GM18868 (cell line): ENCODE measurements at regions not wholly inside any gene's neighbourhood (a gene's known extent, or its start where the extent isn't known, plus 50 kb on each side); places are given as distances from the start of the nearest gene placed in this dataset.
A peak's percentile ranks its signal among the peaks of the same experiment; 100 is the strongest.

Source experiments
- ATAC-seq: cut with Tn5 transposase; IDR thresholded peaks from one replicate; pipeline ENCODE4 v1.9.1; 2021; ENCODE audit warnings: mild to moderate bottlenecking, moderate library complexity; ENCODE audit not compliant: unreplicated experiment

DNA sequence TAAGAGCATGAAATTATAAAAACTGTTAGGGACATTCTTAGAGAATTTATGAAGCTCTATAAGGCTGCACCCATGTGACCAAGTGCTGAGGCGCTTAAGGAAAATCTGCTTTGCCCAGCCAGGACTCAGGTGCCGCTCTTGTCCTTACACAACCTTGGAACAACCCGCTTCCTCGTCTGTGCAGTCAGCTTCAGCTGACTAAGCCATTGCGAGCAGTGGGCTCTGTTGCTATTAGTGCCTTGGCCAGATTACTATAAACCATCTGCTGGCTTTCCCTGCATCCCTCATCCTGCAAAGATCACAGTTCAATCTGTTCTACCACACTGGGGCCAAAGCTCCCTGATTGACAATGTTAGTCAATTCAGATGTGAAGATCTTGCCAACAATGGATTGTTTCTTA, 89.1 kb upstream of the E2F3 start:
- ATAC-seq, result no peak

DNA sequence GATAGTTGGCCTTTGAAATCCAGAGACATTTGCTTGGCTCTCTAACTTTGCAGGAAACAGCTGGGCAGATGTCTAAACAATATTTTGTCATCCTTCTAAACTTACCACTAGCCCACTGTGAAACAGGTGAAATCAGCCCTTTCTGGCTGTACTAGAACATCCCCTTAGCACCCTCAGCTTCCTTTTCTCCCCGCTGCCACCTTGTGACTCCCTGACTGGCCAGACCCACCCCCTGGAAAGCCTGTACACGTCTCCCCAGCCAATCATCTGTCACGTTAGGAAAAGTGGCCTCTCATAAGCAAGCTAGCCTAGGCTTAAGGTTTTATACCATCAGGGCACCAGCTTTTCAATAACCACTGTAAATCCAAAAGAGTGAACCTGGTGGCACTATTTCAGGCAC, 88.6 kb upstream of the E2F3 start:
- ATAC-seq, result no peak

DNA sequence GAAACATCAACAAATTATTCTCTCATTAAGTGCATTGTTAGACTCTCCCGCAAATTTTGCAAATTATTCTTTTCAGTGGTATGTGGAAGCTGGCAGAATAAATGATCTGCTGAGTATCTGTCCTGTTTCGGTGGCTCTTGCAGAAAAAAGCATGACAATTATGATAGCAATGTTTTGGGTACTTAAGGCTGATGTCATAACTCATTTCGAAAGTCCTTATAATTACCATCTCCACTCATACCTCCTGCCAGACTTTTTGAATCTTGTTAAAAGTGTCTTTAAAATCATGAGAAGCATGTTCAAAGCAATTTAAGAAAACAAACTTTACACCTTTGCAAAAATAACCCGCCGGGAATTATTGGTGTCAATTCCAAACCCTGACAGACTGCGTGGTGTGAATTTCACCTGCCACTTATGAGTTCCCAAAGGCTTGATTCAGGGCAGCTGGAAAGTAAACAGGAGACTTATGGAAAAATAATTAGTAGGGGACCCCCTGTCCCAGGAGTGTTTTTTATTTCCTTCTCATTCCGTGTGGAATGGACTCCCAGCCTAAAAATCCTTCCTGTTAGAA, 87.6 kb upstream of the E2F3 start:
- no peak for ATAC-seq

DNA sequence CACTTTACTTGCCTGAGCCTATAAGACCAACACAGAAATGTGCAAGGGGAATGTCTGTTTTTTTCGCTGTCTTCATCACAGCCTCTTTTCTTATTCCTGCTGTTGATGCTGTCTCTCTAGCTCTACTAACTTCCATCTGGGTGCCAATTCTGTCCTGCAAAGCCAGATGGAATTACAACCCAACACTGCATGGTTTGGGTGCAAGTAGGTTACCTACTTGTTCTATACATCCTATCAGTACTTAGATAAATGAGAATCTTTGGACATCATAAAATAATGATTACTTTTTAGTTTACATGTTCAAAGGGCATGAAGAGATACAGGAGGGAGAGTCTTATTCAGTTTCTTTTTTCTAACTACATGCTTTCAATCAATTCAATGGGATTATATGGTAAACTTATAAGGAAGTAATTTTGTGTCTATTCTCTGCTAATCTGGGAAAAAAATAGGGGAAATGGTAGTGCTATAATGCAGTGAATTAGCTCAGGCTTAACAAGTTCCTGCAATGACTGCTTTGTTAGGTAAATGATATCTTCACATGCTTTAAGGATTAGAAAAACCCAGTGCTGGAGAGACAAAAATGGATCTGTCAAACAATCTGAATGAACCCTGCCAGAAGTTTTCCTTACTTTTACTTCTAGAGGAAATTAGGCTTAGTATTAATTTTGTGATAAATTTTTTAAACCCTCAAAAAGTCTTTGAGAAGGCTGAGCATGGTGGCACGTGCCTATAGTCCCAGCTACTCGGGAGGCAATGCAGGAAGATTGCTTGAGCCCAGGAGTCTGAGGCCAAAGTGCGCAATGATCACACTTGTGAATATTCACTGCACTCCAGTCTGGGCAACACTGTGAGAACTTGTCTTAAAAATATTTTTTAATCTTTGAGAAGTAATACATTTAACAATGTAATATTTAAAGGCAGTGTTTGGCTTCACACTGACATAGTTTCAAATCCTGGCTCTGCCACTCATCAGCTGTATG, 86.5 kb upstream of the E2F3 start:
- ATAC-seq, result no peak

DNA sequence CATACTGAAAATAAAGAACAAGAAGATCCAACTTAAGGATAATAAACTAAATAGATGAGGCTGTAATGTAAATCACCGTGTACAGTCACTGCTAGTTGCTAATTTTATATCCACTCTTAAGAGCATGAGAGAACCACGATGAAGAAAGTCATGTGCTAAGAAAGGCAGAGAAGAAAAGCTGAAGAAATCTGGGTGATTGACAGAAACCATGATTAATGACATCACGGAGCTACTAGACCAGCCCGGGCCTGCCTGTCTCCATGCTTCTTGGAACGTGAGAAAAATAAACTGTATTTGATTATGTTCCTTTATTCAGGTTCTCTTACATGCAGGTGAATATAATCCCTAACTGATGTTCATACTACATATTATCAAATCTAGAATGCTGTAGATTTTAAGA, 84.2 kb upstream of the E2F3 start:
- ATAC-seq, result no peak

DNA sequence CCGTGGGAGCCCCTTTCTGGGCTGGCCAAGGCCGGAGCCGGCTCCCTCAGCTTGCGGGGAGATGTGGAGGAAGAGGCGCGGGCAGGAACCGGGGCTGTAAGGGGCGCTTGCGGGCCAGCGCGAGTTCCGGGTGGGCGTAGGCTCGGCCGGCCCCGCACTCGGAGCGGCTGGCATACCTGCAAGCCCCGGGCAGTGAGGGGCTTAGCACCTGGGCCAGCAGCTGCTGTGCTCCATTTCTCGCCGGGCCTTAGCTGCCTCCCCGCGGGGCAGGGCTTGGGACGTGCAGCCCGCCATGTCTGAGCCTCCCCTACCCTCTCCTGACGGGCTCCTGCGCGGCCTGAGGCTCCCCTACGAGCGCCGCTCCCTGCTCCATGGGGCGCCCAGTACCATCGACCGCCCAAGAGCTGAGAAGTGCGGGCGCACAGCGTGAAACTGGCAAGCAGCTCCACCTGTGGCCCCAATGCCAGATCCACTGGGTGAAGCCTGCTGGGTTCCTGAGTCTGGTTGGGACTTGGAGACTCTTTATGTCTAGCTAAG, 82.8 kb upstream of the E2F3 start:
- no peak for ATAC-seq

DNA sequence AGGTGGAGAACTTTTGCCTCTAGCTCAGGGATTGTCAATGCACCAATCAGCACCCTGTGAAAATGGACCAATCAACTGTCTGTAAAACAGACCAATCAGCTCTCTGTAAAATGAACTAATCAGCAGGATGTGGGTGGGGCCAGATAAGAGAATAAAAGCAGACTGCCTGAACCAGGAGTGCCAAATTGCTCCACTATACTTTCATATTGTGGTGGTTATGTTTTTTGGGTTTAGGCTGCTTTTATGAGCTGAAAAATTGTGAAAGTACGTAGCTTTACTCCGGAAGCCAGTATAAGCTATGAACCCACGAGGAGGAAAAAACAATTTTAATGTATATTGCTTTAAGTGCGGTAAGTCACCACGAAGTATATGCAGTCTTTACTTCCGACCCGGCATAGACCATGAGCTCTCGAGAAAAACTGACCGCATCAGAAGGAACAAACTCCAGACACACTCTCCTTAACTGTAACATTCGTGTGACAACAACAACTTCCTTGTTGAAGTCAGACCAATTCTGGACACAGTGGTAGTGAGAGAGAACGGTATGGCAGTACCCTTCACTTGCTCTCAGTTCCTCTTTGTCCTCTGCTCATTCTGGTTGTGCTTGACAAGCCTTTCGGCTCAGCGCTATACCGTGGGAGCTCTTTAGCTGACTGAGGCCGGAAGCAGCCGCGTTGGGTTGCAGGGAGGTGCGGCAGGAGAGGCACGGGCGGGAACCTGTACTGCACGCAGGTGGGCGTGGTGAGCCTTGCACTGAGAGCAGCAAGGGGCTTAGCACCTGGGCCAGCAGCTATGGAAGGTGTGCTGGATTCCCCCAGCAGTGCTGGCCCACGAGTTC, 81.9 kb upstream of the E2F3 start:
- ATAC-seq, result peak; percentile 98

DNA sequence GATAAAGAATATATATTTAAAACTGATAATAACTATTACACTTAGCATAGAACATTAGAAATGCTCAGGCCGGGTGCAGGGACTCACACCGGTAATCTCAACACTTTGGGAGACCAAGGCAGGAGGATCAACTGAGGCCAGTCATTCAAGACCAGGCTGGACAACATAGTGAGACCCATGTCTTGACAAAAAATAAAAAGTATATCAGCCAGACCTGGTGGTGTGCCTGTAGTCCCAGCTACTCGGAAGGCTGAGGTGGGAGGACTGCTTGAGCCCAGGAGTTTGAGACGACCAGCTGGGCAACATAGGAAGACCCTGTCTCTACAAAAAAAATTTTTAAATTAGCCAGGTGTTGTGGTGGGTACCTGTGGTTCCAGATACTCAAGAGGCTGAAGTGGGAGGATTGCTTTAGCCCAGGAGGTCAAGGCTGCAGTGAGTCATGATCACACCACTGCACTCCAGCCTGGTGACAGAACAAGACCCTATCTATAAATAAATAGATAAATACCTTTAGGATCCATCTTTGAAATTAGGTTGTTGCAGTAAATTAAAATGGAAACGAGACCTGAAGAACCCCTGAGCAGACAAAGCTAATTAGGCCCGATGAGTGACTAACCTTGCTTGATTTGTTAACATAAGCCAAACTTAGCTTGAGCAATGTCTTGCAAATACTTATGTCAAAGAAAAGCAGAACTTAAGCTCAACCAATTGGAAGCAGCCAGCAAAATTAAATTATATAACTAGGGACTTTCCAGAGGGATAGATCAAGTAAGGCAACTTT, 75.8 kb upstream of the E2F3 start:
- ATAC-seq, result no peak

DNA sequence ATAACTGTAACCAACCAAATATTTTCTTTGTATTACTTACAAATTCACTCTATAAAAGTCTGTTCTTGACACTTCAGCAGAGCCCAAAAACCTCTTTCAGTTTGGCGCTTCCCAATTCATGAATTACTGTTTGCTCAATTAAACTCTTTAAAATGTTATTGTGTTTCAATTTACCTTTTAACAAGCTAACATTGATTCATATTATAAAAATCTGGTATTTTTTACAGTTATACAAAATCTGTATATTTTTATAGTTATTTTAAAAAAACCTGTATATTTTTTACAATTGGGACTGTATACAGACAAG, 75.3 kb upstream of the E2F3 start:
- no peak for ATAC-seq

DNA sequence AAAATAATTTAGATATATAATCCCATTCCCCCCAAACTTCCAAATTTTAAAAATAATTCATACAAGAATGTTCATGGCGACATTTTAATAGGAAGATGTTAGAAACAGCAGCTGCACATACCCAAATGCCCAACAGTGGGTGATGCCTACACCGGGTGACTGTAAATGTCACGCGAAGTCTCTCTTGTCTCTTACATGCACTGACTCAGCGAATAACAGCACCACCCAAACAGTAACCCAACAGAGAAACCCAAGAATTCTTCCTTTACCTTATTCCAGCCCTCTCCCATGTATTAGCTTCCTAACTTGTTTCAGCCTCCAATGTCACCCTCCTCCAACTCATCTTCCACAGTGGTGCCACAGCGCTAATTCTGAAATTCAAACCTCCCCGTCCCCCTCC, 74.5 kb upstream of the E2F3 start:
- no peak for ATAC-seq

DNA sequence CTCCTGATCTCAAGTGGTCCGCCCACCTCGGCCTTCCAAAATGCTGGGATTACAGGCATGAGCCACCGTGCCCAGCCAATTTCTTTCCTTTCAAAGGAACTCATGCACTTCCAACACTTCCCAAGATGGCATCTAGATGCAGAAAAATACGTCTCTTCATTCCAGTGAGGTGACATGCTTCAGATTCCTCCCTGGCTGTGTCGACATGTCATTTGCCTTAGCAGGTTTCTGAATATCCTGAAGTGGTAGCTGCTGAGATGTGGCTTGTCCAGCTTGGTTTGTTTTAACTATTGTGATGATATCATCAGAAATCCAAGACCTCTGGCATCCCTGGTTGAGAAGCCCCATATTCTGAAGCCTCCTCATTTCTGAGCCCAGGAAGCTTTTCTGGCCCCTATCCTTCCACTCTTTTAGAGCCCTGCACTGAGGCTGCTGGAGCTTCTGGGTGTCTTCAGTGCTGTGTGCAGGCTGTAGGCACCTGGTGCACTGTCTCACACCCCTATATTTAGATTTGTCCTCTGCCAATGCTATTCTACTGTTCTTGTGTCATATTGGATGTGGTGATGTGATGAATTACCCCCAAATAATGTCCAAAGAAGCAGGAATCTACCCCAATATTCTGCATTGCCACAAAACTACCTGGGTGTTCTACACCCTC, 73.3 kb upstream of the E2F3 start:
- ATAC-seq, result no peak

DNA sequence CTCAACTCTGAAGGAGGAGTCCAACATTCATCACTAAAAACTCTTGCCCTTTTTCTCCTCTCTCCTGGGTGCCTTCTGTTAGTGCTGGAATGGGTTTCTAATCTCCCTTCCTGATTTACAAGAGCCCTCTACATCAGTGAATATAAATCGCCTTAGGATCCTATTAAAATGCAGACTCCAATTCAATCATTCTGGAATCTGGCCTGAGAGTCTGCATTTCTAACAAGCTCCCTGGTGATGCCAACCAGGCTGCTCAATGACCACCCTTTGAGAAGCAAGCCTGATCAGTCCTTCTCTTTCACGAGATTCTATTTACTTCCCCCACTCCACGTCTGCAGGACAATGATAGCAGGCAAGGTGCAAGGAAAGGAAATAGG, 72.8 kb upstream of the E2F3 start:
- ATAC-seq, result no peak

DNA sequence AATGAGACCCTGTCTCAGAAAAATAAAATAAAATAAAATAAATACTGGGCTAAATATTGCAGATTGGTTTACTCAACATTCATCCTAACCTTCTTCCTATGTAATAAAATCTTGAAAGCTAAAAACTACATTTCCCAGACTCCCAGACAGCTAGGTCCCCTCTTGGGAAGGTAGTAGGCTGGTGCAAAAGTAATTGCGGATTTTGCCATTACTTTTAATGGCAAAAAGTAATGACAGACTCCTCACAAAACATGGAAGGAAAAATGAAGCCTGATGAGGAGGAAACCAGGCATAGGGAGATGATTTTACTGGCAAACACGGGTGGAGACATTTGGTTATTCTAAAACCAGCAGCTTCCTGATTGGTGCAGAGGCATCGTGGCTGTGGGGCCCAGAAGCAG, 70.6 kb upstream of the E2F3 start:
- ATAC-seq, result no peak

DNA sequence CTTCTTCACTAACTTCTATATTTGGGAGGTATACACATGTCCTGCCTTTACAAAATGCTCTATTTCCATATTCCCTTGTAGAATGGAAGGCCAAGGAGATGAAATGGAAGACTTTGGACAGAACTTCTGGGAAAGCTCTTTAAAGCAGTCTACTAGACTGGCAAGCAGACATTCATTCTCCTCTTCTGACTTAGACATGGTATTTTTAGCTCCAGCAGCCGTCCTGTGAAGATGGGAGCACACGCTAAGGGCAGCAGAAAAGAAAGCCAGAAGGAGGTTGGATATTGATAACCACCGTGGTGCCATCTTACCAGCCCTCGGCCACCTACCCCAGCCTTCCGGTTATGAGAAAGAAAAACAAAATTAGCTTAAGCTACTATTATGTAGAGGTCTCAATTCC, 70.1 kb upstream of the E2F3 start:
- no peak for ATAC-seq

DNA sequence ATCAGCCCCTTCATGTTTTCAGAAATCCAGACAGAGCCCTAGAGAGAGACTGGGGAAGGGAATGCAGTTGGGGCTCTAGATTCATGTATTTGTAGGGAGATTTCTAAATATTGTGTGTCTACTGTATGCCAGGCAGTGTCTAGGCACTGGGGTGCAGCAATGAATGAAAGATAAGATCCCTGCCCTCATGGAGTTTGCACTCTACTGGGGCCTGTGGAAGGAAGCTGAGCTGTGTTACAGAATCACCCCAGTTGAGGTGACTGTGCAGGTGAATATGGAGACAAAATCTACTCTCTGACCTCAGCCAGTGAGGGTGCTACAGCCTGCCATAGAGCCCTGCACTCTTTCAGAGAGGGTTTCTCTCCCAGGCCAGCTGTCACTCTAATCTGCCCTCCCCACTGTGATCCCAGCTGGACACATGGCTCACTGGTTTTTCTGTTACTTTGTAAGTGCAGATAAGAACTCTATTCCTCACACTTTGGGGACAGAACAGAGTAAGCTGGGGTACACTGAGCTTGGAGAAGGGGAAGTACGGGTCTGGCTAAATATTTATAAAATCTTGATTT, 69.2 kb upstream of the E2F3 start:
- no peak for ATAC-seq

DNA sequence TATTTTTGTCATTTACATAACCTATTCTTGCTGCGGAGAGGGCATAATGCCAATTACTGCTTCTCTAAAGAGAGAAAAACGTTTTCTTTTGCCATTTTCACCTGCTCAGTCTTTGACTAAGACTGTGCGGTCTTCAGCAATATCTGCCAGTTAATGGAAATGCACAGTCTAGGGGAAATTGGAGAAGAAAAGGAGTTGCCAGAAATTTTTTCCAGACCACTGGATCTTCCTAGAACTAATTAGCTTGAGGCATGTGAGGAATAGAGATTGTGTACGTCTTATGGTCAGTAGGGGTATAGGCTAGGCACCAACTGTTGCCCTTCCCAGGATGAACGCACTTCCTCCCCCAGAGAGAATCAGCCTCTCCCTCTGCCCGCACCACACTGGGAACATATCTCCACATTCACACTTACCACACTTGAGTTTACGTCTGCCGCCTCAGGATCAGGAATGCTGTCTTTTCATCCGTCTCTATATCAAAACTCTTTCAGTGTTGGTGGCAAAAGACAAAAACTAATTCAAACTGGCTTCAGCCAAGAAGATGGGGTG, 67.9 kb upstream of the E2F3 start:
- ATAC-seq, result no peak

DNA sequence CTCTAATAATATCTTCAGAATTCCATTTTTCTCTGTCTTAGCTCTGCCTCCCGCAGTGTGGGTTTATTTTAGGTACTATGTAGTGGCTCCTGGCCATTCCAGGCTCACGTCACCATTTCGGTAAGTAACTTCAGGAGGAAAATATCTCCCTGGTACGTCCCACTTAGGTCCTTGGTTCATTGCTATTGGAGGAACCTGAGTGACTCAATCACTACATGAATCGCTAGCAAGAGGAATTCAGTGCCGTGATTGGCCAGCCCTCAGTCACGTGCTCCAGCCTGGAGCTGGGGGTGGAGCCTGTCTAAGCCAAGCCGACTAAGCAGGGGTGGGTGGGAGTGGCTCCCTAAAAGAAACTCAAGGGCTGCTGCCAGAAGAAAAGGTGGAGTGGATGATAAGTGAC, 67.3 kb upstream of the E2F3 start:
- ATAC-seq, result no peak

DNA sequence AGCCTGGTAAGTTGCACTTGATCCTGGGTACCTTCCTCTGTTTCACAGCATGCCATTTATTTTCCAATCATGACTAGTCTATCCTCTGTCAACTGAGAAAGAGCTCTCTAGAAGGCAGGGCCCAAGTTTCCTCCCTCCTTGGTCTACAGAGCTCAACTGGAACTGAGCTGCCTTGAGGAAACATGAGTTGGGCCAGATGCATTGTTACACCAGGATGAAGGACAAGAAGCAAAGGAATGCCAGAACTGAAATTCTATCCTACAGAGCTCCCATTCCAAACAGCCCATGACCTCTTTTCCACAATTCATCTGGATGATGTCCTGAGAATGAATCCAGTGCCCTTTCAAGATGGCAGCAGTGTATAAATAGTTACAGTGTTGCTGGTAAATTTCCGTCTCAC, 66.7 kb upstream of the E2F3 start:
- no peak for ATAC-seq

DNA sequence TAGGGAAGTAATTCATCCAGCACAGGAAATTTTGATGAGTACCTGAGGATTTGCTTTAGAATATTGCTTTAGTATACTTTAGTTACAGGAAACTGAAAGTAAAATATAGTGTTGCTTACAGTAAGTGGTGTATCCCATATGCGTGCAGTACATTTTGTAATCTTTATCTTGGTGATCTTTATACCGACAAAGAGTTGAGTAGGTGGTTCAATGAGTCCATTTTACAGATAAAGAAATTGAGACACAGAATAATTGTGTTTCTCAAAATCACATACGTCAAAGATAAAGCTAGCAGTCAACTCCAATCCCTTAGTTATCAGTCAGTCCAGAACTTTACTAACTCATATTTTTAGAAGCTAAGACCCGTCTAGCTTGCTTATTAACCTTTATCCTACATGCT, 65.8 kb upstream of the E2F3 start:
- no peak for ATAC-seq

DNA sequence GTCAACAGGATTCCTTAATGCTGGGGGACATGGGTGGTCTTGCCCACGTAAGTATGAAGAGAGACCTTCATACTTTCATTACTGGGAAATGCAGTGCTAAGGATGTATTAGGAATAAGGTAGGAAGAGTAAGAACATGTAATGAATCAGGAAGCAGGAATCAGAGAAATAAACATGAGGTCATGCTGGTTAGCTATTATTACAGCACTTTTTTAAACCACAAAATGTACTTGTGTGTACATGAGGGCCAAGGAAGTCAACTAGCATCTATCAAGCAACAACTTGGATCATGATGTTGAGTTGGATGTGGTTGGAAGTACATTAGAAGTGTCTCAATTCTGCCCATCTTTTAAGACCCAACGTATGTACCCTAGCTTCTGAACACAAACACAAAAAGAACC, 63.5 kb upstream of the E2F3 start:
- no peak for ATAC-seq
